ENCODE measurements at regions not wholly inside any gene's neighbourhood (a gene's known extent, or its start where the extent isn't known, plus 50 kb on each side); places are given as distances from the start of the nearest gene placed in this dataset.

DNA sequence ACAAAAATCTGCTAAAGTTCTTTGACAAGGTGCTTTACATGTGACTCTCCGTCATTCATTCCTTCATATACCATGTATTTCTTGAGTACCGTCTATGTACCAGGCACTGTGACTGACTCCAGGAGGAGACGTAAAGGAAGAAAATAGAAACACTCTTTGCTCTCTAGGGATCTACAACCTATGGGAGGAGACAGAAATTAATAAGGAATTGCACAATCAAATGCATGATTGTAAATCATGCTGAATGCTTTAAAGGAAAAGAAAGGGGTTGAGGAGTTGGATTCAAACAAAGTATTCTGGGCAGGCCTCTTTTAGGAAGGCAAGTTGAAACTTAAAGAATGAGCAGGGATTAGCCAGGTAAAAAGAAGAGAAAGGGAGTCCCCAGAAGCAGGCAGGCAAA, 239.1 kb upstream of the FGGY start:
- no peak for DNase-seq (ENCODE audit: low read depth)

DNA sequence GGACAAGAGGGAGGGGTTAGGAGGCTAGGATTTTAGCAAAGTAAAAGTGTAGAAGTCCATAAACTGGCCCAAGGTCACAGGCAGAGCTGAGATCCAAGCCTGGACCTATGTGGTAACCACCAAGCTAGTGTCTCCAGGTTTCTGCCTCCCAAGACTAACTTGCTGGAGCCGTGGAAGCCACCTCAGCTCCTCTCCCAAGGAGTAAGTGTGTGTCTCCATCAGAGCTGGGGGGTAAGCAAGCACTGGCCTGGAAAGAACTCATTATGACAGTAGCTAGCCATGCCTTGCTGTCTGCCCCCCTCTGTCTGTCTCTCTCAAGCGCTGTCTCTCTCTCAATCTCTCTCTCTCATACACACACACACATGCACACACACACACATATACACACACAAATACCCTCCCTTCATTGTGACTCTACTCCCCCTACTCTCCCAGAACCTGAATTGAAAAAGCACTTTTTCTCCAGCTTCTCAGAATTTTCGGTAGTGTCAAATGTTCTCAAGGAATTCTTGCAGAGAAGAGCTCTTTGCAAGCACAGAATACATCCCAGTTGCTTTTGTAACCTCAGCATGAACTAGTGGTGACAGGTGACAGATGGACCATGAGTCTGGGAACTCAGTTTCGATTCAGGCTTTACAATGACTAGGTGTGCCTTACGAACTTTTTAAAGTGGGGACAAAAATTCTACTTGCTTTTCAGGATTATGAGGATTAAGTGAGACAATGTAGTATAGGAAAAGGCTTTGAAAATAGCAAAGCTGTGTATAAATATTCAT, 238.0 kb upstream of the FGGY start:
- no peak for DNase-seq (ENCODE audit: low read depth)

DNA sequence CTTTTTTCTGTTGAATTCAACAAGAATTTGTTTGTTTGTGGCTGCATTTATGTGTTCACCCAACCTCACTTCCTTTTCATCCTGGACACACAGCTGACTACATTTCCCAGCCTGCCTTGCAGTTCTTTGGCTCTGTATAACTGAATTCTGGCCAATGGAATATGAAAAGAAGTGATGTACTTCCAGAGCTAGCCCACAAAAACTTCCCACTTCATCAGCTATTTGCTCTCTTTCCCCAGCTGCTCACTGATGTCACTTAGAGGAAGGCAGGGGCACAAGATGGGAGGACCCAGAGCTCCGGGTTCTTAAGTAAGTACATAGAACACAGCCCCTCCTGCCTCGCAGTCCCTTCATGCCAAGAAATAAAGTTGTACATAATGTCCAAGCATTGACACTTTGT, 235.0 kb upstream of the FGGY start:
- DNase-seq (ENCODE audit: low read depth): no peak

DNA sequence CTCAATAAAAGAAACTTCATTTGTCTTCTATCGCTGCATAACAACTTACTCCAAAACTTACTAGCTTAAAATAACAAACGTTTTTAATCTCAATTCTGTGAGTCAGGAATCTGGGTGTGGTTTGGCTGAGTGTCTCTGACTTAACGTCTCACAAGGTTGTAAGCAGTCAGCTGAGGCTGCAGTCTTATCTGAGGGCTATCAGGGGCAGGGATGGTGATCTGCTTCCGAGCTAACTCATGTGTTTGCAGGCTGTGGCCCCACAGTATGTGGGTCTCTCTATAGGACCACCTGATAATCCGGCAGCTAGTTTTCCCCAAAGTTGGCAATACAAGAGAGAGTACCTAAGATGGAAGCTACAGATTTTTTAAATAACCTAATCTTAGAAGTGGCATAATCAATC, 234.2 kb upstream of the FGGY start:
- no peak for DNase-seq (ENCODE audit: low read depth)

DNA sequence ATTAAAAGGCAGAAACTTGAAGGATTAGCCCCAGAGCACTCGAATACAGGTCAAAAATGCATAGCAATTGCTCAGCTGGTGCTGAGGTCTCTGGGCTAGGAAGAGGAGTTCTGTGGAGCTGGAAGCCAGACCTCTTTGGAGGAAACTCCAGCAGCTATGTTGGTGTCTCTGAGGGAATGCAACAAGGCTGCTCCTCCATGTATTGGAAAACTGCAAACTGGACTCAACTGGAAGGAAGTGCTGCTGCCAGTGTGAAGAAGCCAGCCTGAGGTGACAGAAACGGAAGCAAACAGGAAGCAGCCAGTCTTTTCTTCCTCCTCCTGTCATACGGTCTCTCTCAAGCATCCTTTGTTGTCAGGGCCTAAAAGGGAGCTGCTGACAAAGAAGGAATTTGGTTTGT, 233.4 kb upstream of the FGGY start:
- no peak for DNase-seq (ENCODE audit: low read depth)

DNA sequence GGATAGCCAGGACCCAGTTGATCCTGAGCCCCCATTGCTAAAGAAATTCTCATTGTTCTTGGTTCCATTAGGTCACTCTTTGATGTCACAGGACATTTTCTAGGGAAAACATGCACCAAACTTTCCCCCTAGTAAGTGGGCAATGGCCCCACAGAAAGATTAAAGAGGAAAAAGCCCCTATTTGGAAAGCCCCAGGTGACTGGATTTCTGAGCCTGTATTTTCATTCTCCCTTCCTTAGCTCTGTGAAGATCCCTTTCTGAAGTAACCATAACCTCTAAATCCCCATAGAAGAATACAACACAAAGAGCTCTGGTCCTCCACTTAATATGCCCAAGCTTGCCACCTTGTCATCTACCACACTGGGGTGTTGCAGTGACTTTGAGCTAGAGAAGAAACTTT, 232.3 kb upstream of the FGGY start:
- no peak for DNase-seq (ENCODE audit: low read depth)

DNA sequence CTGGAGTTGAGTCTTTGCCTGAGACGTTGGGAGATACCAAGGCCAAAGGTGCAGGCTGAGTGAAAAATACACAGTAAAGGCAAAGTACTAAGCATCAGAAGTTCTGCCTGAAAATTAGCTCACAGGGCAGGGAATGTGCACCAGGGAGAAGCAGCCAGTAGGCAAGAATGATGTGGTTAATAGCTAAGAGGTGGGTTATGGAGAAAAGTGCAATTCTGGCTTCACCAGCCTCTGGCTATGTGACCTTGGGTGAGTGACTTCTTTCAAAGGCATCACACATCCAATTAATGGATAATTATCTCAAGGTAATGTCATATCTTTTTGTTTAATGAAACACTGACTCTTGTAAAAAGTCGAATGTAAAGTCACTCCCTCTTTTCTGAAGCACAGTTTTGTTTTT, 230.7 kb upstream of the FGGY start:
- no peak for DNase-seq (ENCODE audit: low read depth)

DNA sequence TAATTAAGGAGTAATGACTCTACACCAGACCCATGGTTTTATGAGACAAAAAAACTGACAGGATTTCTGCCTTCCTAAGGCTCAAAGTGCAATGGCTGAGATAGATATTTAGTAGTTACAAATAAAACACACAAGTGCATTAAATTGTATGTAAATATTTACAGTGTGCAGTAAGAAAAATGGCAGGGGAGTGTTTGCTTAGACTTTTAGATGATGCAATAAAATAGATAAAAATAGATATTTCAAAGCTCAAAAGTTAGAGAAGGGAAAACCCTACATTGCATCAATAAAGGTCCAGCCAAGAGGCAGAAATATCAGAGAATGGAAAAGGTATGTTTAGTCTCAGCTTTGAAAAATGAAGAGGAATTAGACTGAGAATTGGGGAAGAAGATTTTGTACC, 226.3 kb upstream of the FGGY start:
- DNase-seq (ENCODE audit: low read depth): no peak

DNA sequence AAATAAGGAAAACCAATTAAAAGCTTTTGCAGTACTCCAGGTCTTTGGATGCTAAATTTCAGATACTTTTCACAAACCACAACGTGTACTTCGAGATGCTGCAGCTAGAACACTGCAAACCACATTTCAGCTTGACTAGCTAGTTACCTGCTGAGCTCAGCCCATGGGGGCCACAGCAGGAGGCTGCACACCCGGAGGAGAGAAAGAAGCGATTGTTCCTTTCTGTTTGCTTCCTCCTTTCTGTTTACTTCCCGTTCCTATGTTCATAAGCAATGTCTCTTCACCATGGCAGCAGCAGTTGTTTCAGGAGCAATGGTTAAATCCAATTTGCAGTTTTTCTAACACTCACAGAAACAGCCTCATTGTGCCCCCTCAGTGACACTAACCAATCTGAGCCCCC, 225.6 kb upstream of the FGGY start:
- DNase-seq (ENCODE audit: low read depth): no peak

DNA sequence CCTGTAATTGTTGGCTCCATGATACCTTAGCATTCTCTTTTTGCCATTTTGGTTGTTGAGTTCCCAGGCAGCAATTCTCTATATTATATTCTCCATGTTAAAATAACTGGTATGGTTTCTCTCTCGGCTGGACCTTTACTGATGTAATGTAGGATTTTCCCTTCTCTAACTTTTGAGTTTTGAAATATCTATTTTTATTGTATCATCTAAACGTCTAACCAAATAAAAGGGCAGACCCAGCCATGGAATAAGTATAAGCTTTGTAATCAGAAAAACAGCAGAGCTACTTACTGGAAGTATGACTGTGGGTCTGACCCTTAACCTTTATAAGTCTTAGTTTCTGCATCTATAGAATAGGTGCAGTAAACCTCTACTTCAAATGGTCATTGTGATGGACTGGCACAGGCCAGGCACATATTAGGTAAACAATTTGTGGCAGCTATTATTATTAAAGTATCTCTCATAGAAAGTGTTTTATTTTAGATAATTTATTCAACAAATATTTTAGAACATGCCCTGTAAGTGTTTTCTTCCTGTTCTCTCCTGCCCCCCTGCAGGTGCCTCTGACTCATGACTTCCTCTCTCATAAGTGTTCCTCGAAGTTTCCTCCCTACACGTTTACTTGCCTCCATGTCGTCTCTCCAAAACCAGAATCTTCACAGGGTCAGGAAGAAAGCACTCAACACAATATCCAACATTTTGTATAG, 224.9 kb upstream of the FGGY start:
- no peak for DNase-seq (ENCODE audit: low read depth)

DNA sequence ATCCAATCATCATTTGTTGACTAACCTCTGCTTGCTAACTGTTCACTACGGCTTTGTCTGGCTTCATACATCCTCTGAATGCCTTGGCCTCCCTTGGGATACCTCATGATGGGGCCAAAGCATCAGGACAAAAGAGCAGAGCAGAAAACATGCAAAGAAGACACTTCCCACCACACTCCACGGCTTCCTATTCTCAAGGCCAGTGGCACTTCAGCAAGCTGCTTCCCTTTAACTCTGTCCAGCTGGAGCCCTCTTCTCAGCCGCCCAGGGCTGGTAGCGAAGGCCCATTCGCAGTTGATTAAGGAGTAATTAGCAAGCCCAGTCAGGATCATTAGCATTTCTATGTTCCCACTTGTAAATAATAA, 224.3 kb upstream of the FGGY start:
- no peak for DNase-seq (ENCODE audit: low read depth)

DNA sequence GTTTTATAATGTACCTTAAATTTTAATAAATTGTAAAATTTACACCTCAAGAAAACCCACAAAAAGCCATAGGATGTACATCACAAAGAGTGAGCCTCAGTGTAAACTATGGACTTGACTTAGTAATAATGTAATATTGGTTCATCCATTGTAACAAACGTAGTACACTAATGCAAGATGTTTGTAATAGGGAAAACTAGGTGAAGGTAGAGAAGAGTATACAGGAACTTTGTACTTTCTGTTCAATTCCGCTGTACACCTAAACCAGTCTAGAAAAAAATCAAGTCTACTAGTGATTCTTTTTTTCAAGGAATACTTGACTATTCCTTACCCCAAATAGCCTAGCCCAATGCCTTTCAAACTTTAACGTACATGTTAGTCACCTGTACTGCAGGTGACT, 222.3 kb upstream of the FGGY start:
- DNase-seq (ENCODE audit: low read depth): no peak

DNA sequence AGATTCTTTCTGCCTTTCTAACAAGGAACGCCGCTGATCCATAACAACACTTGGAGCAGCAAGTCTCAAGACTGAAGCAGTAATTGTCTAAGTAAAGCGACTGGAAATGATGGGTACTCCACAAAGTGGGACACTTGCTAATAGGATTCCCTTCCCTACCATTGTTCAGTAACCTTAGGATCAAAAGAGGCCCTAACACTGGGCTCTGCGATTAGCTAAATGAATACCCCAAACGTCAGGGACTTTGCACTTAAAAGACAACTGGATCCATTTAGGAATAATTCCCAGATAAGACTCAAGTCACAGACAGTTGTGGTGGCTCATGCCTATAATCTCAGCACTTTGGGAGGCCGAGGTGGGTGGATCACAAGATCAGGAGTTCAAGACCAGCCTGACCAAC, 221.9 kb upstream of the FGGY start:
- no peak for DNase-seq (ENCODE audit: low read depth)

DNA sequence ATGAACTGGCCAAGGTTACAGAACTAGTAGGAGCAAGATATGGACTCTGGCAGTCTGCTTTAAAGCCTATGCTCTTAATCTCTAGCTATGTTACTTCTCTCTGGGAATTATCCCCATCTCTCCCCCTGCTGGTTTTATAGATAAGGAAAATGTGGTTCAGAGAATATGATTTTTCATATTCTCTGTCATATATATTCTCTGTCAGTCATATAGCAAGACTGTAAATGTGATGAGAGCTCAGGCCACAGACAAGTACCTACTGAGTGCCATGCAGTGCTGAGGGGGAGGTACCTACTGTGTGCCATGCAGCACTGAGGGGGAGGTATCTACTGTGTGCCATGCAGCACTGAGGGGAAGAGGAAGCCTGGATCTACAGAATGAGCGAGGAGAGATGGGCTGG, 220.3 kb upstream of the FGGY start:
- no peak for DNase-seq (ENCODE audit: low read depth)

DNA sequence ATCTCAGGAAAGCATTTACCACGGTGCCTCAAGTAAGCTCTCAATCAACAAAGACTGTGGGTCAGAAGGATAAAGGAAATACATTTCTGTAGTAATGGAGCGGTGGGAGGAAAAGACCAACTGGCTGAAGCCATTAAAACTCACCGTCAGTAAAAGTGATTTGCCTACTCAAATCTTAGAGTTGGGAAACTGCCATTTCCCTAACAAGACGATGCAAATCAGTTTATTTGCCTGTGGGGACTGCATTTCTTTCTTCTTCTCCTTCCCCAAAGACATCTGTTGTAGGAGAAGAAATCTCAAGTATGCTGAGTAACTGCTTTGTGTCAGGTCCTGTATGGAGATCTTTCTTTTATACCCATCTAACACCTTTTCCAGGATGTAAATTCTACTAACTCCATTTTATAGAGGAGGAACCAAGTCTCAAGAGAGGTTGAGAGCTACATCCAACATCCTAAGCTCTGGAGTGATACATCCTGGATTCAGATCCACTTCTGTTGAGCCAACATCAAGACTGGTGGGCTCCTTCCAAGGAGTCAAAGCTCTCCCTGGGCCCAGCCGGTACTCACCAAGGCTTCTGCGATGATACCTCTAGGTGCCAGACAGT, 219.3 kb upstream of the FGGY start:
- no peak for DNase-seq (ENCODE audit: low read depth)

DNA sequence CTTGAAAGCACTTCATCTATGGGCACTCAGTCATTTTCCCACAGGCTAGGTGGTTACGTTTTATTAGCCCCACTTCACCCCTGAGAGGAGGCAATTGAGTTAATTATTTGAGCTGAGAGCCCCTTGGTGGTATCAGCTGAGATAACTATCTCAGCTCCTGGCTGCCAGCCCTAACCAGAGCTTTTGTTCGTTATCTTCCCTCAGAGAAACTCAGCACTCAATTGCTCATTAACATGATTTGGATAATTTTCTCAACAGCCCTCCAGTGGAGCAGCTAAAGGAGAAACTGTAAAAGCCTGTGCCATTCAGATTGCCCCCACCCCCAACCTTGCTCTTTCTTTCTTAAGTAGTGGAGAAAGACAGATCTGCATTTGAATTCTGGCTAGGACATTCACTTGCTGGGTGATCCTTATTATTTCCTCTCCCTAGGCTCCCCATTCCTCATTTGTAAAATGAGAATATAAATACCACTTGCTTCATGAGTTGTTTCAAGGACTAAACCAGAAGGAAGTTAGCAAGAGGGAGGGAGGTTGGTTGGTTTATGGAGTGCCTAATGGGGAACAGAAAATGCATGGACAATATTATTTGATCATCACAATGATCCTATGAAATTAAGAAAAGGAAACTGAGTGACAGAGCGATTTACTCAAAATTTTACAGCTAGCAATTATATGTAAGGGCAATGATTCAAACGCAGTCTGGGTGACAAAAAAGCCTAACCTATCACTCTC, 218.7 kb upstream of the FGGY start:
- DNase-seq (ENCODE audit: low read depth): no peak

DNA sequence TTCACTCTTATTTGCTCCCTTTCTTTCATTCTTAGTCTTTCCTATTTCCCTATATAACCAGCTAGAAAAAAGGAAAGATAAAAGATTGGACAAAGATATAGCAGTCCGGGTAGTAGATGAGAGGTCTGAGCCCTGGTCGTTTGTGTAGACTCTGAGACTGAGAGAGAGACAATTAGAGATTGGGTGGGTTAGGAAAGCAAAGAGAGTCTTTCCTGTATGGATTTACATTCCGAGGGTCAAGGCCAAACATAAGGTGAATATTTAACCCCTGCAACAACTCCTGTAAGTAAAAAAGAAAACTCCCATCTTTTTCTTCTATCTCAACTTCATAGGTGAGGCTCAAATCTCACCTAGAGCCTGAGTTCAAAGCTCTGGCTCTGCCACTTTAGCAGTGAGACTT, 218.0 kb upstream of the FGGY start:
- no peak for DNase-seq (ENCODE audit: low read depth)

DNA sequence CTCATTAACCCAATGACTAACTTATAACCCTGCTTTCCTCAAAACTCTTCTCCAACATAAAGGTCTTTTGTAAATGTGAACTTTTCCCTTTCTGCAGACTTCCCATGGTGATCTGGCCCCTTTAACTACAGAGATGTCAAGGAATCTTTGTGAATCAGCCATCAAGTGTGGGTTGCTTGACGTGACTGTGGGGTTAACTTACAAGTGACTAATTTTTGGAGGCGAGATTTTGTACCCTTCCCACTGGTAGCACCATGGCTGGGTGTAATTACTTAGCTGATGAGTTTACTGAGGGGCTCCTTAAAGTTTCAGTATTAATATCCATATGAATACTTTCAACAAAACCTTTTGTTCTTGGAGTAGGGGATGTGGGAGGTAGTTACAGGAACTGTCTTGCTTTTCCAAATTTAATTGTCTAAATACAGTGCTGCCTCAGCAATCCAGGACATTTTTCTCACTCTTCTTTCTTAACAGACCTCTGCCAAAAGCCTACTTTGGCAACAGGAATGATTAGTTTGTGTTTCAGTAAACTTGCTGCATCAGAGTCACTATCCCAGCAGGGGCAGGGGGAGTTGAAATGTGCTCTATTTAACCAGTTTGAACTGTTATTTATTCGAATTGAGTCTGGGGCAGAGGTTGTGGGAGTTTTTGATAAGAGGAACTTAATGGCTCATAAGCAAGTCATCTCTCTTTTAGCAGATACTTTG, 217.3 kb upstream of the FGGY start:
- no peak for DNase-seq (ENCODE audit: low read depth)

DNA sequence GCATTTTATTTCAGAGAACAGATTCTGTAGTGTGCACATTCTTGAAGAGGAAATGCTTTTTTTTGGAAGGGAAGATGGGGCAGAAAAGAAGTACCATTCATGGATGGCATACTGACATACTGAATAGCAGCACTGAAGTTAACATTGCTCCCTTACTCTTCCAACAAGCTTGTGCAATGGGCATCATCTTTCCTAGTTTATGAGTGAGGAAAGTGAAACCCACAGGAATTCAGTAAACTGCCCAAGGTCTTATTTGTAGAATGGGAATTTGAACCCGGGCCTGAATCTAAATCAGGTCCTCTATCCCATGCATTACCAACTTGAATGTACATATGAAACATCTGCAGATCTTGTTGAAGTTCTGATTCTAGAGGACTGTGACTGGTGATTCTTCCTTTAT, 215.7 kb upstream of the FGGY start:
- DNase-seq (ENCODE audit: low read depth): no peak

DNA sequence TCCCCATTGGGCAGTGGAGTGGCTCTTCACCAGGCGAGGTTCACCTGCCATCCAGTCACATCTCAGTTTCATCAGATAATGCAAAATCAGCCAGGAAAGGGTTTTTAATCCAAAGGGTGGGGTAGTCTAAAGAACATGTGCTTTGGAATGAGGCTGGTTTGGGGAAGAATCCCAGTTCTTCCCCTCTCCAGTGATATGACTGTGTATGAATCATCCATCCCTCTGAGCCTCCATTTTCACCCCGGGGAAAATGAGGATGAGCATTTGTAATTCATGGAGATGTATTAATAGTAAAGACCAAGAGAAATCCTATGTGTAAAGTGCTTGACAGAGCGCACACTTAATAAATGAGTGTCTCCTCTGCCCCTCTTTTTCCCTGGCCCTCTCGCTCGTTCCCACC, 215.1 kb upstream of the FGGY start:
- DNase-seq (ENCODE audit: low read depth): no peak

DNA sequence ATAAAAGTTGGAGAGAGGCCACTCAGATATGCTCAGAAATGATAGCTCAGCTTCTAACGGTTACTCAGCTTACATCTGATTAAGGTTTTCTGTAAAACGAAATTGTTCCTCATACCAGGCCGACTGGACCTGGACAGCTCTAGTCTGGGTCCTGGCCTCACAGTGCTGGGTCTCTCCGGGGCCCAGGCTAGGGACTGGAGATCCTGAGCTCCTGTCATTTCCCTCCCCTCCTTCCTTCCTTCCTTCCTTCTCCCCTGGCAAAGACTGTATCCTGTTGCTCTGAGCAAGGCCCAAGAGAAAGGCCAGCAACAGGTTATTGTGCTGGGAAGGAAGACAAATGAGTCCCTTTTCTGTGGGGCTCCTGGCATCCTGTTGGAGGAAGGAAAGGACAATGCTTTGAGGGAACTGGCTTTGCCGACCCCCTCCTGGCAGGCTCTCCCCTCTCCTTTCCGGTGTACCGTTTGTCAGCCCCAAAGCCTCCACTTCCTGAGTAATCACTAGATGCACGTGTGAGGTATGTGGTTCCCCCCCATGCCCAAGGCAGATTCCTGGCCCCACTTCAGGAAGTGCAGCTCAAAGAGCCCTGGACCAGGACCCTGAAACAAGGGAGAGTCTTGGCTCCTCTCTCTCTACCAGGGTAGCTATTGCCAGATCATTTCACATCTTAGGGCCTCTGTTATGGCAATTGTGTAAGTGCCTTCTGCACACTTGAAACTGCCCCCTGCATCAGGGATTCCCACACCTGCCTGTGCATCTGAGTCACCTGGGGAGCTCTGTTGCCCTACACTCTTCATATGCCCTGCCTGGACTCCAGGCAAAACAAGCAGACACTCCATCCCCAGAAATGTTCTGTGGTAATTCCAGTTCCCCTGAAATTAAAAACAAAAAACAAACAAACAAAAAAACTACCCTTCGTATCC, 212.7 kb upstream of the FGGY start:
- DNase-seq (ENCODE audit: low read depth): no peak

All from stimulated activated CD8-positive, alpha-beta memory T cell treated with anti-CD3 and anti-CD28 coated beads, Interleukin-15, amount 100 ng/mL, for 1 hour (primary cell).